HepG2 (cell line): ENCODE measurements at regions not wholly inside any gene's neighbourhood (a gene's known extent, or its start where the extent isn't known, plus 50 kb on each side); places are given as distances from the start of the nearest gene placed in this dataset.

Experiments
- ATAC-seq: fragments of 200-7000 bp; cut with Tn5 transposase; 3 replicates; pipeline ENCODE4 v1.9.1; 2020; ENCODE audit warnings: mild to moderate bottlenecking, moderate library complexity
- BruUV-seq: library from RNA; stranded (reverse); fragments of 400-500 nt; replicated peaks from 2 replicates; lab custom pipeline; 2021; lab: Mats Ljungman, UMichigan
- CTCF ChIA-PET: fragments of 300-600 bp; formaldehyde crosslinking; extraction: SDS; loops from one replicate; lab custom pipeline; 2021; ENCODE audit warnings: low total read pairs, inconsistent platforms, low intra/inter-chr PET ratio; lab: Yijun Ruan, JAX
- POLR2A ChIA-PET: fragments of 350-600 bp; sonication (Branson Sonifier 250); formaldehyde crosslinking; loops from one replicate; lab custom pipeline; 2020; ENCODE audit warnings: antibody characterized with exemption, inconsistent platforms; lab: Yijun Ruan, JAX
- DNase-seq: peaks from one replicate; pipeline ENCODE4 v3.0.0-alpha.2; 2015; ENCODE audit warnings: low spot score
- FAIRE-seq: peaks from 3 replicates; lab custom pipeline; 2011; peaks lifted over from hg19 to GRCh38; lab: Jason Lieb, UNC
- H2AFZ ChIP-seq: one replicate; pipeline ENCODE4 v1.6.1; 2011; ENCODE audit warnings: low read length, inconsistent platforms
- H3K27ac ChIP-seq: fragments of 300-600 bp; 3 replicates; pipeline ENCODE4 v1.8.0; 2011; ENCODE audit warnings: mixed run types, mild to moderate bottlenecking, mixed read lengths, low read length, inconsistent platforms; ENCODE audit not compliant: insufficient read depth; ENCODE audit errors: extremely low read length
- H3K27me3 ChIP-seq, 2 experiments: fragments of 200-600 bp in 1 of 2; 2 replicates in 1 of 2; 3 replicates in 1 of 2; pipeline versions ENCODE4 v1.6.0 to v1.8.0; 2011; ENCODE audit warnings: low read length in 2 of 2, mild to moderate bottlenecking in 2 of 2, moderate library complexity in 2 of 2, inconsistent platforms in 1 of 2; ENCODE audit not compliant: insufficient read depth in 2 of 2, control insufficient read depth in 1 of 2
- H3K36me3 ChIP-seq, 2 experiments: fragments of 200-600 bp in 1 of 2; replicated peaks in 1 of 2; 2 replicates in 1 of 2; 3 replicates in 1 of 2; pipeline versions ENCODE4 v1.5.1 to v1.8.0; 2011; ENCODE audit warnings: low read length in 2 of 2, inconsistent platforms in 1 of 2; ENCODE audit not compliant: insufficient read depth in 2 of 2, control insufficient read depth in 1 of 2
- H3K4me1 ChIP-seq: 2 replicates; pipeline ENCODE4 v1.5.1; 2012; ENCODE audit warnings: low read length, inconsistent platforms; ENCODE audit not compliant: insufficient read depth
- H3K4me2 ChIP-seq: 2 replicates; pipeline ENCODE4 v1.6.0; 2011; ENCODE audit warnings: low read depth, low read length, inconsistent platforms
- H3K4me3 ChIP-seq, 3 experiments: fragments of 200-600 bp in 1 of 3; sonication (generic), shearing (Covaris generic) in 1 of 3; replicated peaks in 1 of 3; 2 replicates each; pipeline ENCODE4 v1.5.1; 2011 to 2016; ENCODE audit warnings: low read length in 3 of 3, inconsistent platforms in 2 of 3, low read depth in 2 of 3, mild to moderate bottlenecking in 2 of 3, control low read depth in 1 of 3, mixed read lengths in 1 of 3; ENCODE audit not compliant: insufficient read depth in 1 of 3
- H3K79me2 ChIP-seq: one replicate; pipeline ENCODE4 v1.6.1; 2011; ENCODE audit warnings: low read length, inconsistent platforms; ENCODE audit not compliant: insufficient read depth
- H3K9ac ChIP-seq: 2 replicates; pipeline ENCODE4 v1.6.0; 2011; ENCODE audit warnings: mild to moderate bottlenecking, low read depth, low read length, inconsistent platforms; ENCODE audit not compliant: insufficient read depth
- H3K9me3 ChIP-seq: 2 replicates; pipeline ENCODE4 v1.5.1; 2012; ENCODE audit warnings: mild to moderate bottlenecking, low read length
- H4K20me1 ChIP-seq: 2 replicates; pipeline ENCODE4 v1.6.0; 2011; ENCODE audit warnings: inconsistent platforms, mild to moderate bottlenecking, low read length, moderate library complexity; ENCODE audit not compliant: insufficient read depth
- AHR ChIP-seq: IDR thresholded peaks from 2 replicates; pipeline ENCODE4 v1.6.1; 2018; ENCODE audit warnings: missing genetic modification reagents, missing compliant biosample characterization
- ATF1 ChIP-seq: IDR thresholded peaks from 2 replicates; pipeline ENCODE4 v1.6.1; 2016; ENCODE audit warnings: mild to moderate bottlenecking, control low read depth
- FOXJ3 ChIP-seq: sonication (generic); formaldehyde crosslinking; IDR thresholded peaks from 2 replicates; pipeline ENCODE4 v1.4.0; 2020; ENCODE audit warnings: missing genetic modification reagents, mild to moderate bottlenecking, borderline replicate concordance
- GPN1 ChIP-seq: sonication (generic); formaldehyde crosslinking; IDR thresholded peaks from 2 replicates; pipeline ENCODE4 v1.5.1; 2020; ENCODE audit warnings: missing genetic modification reagents, borderline replicate concordance
- HOXA5 ChIP-seq: sonication (generic); formaldehyde crosslinking; IDR thresholded peaks from 2 replicates; pipeline ENCODE4 v1.4.0; 2020; ENCODE audit warnings: missing genetic modification reagents
- KMT2A ChIP-seq: sonication (generic); formaldehyde crosslinking; IDR thresholded peaks from 2 replicates; pipeline ENCODE4 v1.4.0; 2020; ENCODE audit warnings: missing genetic modification reagents
- MAFG ChIP-seq: sonication (generic); formaldehyde crosslinking; IDR thresholded peaks from 2 replicates; pipeline ENCODE4 v1.5.1; 2020; ENCODE audit warnings: mild to moderate bottlenecking, missing genetic modification reagents
- MED8 ChIP-seq: sonication (generic); formaldehyde crosslinking; IDR thresholded peaks from 2 replicates; pipeline ENCODE4 v1.8.1; 2023; ENCODE audit warnings: mild to moderate bottlenecking, missing genetic modification reagents; ENCODE audit not compliant: insufficient replicate concordance
- RBM39 ChIP-seq: fragments of 200-400 bp; formaldehyde crosslinking; IDR thresholded peaks from one replicate; pipeline ENCODE4 v1.6.1; 2018; ENCODE audit warnings: antibody characterized with exemption, mild to moderate bottlenecking, low read depth, low read length; ENCODE audit not compliant: poor library complexity, severe bottlenecking
- SIX1 ChIP-seq: sonication (generic); formaldehyde crosslinking; IDR thresholded peaks from 2 replicates; pipeline ENCODE4 v1.4.0; 2020; ENCODE audit warnings: missing genetic modification reagents, borderline replicate concordance
- TBP ChIP-seq: sonication (generic); formaldehyde crosslinking; IDR thresholded peaks from 2 replicates; pipeline ENCODE4 v1.5.0; 2020; ENCODE audit warnings: missing genetic modification reagents
- ZNF296 ChIP-seq: sonication (generic); formaldehyde crosslinking; conservative IDR thresholded peaks from 2 replicates; pipeline ENCODE4 v1.5.0; 2020; ENCODE audit warnings: mild to moderate bottlenecking, missing genetic modification reagents
- ZNF543 ChIP-seq: sonication (generic); formaldehyde crosslinking; IDR thresholded peaks from 2 replicates; pipeline ENCODE4 v1.4.0; 2020; ENCODE audit warnings: mild to moderate bottlenecking, missing genetic modification reagents
- WGBS: methylation state at CpG from one replicate; pipeline ENCODE4 v1.1.6; 2017; ENCODE audit warnings: low lambda C conversion rate; 5-methylcytosine and 5-hydroxymethylcytosine counted together
- in situ Hi-C: cut with HindIII; loops from 2 replicates; pipeline ENCODE4 v1.10.0; 2017; ENCODE audit warnings: low pct_unique_long_range_greater_than_20kb; ENCODE audit not compliant: extremely low pct_ligation_motif_present
- intact Hi-C: fragments of 100-400 bp; cut with micrococcal nuclease; formaldehyde crosslinking; loops from one replicate; pipeline ENCODE4 v1.10.0; 2022; ENCODE audit not compliant: unreplicated experiment
- TF ChIP-seq, protein P1 (sequence below): sonication (generic); formaldehyde crosslinking; IDR thresholded peaks from 2 replicates; pipeline ENCODE4 v1.4.0; 2020; ENCODE audit warnings: missing genetic modification reagents
- TF ChIP-seq, protein P2 (sequence below): sonication (generic); formaldehyde crosslinking; IDR thresholded peaks from 2 replicates; pipeline ENCODE4 v1.4.0; 2020; ENCODE audit warnings: missing genetic modification reagents
- TF ChIP-seq, protein P3 (sequence below): sonication (generic); formaldehyde crosslinking; IDR thresholded peaks from 2 replicates; pipeline ENCODE4 v1.4.0; 2020; ENCODE audit warnings: mild to moderate bottlenecking, missing genetic modification reagents

DNA sequence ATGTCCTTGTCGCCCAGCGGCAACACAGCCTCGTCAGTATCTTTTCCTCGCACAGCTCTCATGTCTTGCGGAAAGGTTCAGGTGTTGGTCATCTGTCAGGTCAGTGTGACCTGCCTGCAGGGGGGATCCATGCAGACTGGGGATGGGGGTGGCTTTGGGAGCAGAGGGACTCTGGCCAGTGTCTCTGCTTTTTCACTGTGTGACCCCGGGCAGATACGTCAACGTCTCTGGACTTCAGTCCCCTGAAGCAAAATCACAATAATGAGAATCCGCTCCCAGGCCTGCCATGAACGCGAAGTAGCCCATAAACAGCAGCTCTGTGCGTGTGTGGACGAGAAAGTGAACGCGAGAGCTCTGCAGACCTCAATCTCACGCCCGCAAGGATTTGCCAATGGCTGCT lies 75.7 kb upstream of the FCN1 start (continued):
- TF ChIP-seq, protein P1, sequence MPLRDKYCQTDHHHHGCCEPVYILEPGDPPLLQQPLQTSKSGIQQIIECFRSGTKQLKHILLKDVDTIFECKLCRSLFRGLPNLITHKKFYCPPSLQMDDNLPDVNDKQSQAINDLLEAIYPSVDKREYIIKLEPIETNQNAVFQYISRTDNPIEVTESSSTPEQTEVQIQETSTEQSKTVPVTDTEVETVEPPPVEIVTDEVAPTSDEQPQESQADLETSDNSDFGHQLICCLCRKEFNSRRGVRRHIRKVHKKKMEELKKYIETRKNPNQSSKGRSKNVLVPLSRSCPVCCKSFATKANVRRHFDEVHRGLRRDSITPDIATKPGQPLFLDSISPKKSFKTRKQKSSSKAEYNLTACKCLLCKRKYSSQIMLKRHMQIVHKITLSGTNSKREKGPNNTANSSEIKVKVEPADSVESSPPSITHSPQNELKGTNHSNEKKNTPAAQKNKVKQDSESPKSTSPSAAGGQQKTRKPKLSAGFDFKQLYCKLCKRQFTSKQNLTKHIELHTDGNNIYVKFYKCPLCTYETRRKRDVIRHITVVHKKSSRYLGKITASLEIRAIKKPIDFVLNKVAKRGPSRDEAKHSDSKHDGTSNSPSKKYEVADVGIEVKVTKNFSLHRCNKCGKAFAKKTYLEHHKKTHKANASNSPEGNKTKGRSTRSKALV (CRISPR knock-in tag): no peak
- no peak for TF ChIP-seq TBP

DNA sequence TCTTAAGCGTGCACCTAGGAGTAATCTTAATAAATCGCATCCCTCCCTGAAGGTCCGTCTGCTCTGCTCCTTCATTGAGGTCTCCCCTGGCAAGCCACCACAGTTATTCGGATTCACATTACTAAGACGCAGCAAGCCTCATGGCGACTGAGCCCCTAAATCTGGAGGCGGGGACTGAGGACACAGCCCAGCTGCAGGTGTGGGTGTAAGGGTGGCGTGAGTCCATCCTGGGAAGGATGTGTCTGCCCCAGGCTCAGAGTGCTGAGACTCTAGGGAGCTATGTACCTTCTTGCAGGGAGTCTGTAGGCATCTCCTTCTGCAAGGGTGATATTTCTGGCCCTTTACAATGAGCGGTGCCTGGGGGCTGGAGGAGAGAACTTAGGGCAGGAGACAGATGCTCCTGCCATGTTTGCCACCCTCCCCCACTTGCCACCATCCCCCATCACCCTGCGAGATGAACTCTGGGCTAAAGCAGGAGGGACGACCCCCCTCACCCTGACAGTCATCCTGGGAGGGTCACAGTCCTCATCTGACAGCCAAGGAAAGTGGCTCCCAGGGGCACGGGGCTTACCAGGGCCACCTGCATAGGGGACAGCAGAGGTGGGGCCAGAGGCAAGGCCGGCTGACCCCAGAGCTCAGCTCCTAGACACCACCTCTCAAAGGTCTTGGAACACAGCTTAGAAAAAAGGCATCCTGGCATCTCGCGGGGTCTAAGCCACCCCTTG lies 76.4 kb upstream of the FCN1 start:
- Histone ChIP-seq H3K27ac (no peak overlapping the region), H3K4me3 (no peak overlapping the region), H3K4me1 (no peaks in the 10 kb centered on the region), H3K27me3 (peaks cover 2 to 23% of the 10 kb centered on the region in 2 experiments; a peak in 3 of 5 replicates), H2AFZ (no peak overlapping the region), H3K4me2 (no peak overlapping the region), H3K9me3 (peaks cover 8% of the 10 kb centered on the region), H3K79me2 (no peaks in the 10 kb centered on the region), H3K9ac (no peak overlapping the region), H3K36me3 (no peaks in the 10 kb centered on the region), H4K20me1 (no peaks in the 10 kb centered on the region)
- no TSS peak for BruUV-seq
- no peak for FAIRE-seq
- DNase-seq: no peak
- ChIA-PET POLR2A (no interaction called here), CTCF (no interaction called here)
- ATAC-seq: no peak
- WGBS: 8% methylated on average over 12 of the region's 15 CpGs
- in situ Hi-C loops: no loop called here
- intact Hi-C loops: no loop called here
- TF ChIP-seq SIX1 (CRISPR knock-in tag): no peak
- no peak for TF ChIP-seq RBM39
- TF ChIP-seq FOXJ3 (CRISPR knock-in tag): no peak
- TF ChIP-seq, protein P2, sequence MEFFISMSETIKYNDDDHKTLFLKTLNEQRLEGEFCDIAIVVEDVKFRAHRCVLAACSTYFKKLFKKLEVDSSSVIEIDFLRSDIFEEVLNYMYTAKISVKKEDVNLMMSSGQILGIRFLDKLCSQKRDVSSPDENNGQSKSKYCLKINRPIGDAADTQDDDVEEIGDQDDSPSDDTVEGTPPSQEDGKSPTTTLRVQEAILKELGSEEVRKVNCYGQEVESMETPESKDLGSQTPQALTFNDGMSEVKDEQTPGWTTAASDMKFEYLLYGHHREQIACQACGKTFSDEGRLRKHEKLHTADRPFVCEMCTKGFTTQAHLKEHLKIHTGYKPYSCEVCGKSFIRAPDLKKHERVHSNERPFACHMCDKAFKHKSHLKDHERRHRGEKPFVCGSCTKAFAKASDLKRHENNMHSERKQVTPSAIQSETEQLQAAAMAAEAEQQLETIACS (CRISPR knock-in tag): no peak
- TF ChIP-seq, protein P3, sequence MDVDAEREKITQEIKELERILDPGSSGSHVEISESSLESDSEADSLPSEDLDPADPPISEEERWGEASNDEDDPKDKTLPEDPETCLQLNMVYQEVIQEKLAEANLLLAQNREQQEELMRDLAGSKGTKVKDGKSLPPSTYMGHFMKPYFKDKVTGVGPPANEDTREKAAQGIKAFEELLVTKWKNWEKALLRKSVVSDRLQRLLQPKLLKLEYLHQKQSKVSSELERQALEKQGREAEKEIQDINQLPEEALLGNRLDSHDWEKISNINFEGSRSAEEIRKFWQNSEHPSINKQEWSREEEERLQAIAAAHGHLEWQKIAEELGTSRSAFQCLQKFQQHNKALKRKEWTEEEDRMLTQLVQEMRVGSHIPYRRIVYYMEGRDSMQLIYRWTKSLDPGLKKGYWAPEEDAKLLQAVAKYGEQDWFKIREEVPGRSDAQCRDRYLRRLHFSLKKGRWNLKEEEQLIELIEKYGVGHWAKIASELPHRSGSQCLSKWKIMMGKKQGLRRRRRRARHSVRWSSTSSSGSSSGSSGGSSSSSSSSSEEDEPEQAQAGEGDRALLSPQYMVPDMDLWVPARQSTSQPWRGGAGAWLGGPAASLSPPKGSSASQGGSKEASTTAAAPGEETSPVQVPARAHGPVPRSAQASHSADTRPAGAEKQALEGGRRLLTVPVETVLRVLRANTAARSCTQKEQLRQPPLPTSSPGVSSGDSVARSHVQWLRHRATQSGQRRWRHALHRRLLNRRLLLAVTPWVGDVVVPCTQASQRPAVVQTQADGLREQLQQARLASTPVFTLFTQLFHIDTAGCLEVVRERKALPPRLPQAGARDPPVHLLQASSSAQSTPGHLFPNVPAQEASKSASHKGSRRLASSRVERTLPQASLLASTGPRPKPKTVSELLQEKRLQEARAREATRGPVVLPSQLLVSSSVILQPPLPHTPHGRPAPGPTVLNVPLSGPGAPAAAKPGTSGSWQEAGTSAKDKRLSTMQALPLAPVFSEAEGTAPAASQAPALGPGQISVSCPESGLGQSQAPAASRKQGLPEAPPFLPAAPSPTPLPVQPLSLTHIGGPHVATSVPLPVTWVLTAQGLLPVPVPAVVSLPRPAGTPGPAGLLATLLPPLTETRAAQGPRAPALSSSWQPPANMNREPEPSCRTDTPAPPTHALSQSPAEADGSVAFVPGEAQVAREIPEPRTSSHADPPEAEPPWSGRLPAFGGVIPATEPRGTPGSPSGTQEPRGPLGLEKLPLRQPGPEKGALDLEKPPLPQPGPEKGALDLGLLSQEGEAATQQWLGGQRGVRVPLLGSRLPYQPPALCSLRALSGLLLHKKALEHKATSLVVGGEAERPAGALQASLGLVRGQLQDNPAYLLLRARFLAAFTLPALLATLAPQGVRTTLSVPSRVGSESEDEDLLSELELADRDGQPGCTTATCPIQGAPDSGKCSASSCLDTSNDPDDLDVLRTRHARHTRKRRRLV (CRISPR knock-in tag): no peak
- TF ChIP-seq MED8: no peak
- no peak for TF ChIP-seq GPN1 (CRISPR knock-in tag)
- no peak for TF ChIP-seq ATF1
- no peak for TF ChIP-seq ZNF543 (CRISPR knock-in tag)
- TF ChIP-seq AHR (CRISPR knock-in tag): no peak
- no peak for TF ChIP-seq KMT2A (CRISPR knock-in tag)
- no peak for TF ChIP-seq MAFG (CRISPR knock-in tag)
- TF ChIP-seq HOXA5 (CRISPR knock-in tag): no peak
- TF ChIP-seq ZNF296 (CRISPR knock-in tag): no peak
